Heart left ventricle (tissue), 13 donors: ENCODE measurements at regions not wholly inside any gene's neighbourhood (a gene's known extent, or its start where the extent isn't known, plus 50 kb on each side); places are given as distances from the start of the nearest gene placed in this dataset.

Experiments
- CTCF ChIP-seq, 12 donors: fragments of 200-600 bp; sonication (generic) in 4 of 12; IDR thresholded peaks; one replicate each; pipeline versions ENCODE4 v1.5.0 to v1.8.0; 2018 to 2022; ENCODE audit warnings: antibody characterized with exemption in 12 of 12, mild to moderate bottlenecking in 5 of 12
- POLR2A ChIP-seq, 2 donors: fragments of 450-650 bp; IDR thresholded peaks; one replicate each; pipeline ENCODE4 v1.6.1; 2017; ENCODE audit warnings: antibody characterized with exemption in 2 of 2, mild to moderate bottlenecking in 2 of 2, moderate library complexity in 2 of 2
- donor health status: ischemic (EF 13 %, LVEDD 7.1; RV severe dilation, severe dysfunction).
- donor health status: DM: no; HTN: yes; CAD: no.
- donor health status: DM: no; HTN: no; CAD: no.
- donor health status: ischemic (EF 25% LVEDD 6.9; RV normal size, moderate dysfunction).
- donor health status: ischemic (EF 25% LVEDD 5.7; RV mildly dilated, moderate dysfunction).
- donor health status: ischemic (EF 35%, LVEDD 5.7; RV mildly dilated, moderate dysfunction).
- donor health status: nonischemic (EF 11% LVEDD 7.7; RV severe dilation, severe dysfunction).
- donor health status: DM: yes; HTN: yes; CAD: no.
- donor health status: PGD.
- donor health status: ischemic (EF 29% LVEDD 5.4; RV normal size, mild dysfunction).
- donor health status: nonischemic (EF 23%, LVEDD 6.1; RV moderate dilation, normal function).

DNA sequence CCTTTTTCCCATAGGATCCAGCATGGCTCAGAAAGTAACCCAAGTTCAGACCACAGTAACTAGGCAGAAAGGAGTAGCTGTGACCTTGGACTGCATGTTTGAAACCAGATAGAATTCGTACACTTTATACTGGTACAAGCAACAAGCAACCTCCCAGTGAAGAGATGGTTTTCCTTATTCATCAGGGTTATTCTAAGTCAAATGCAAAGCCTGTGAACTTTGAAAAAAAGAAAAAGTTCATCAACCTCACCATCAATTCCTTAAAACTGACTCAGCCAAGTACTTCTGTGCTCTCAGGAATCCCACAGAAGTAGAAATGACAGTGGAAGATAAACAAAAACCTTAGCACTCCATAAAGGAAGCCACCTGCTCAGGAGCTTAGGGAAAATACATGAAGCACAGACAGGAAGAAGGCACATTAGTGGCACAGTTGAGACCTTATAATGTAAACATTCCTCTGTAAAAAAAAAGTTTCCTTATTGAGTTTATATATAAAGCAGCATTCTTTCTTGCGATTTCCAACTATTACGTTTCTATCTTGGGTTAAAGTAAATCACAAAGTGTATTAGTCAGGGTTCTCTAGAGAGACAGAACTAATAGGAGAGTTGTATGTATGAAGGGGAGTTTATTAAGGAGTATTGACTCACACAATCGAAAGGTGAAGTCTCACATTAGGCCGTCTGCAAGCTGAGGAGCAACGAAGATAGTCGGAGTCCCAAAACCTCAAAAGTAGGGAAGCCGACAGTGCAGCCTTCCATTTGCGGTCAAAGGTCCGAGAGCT lies 398.4 kb downstream of the DAD1 start:
- TF ChIP-seq CTCF (IDR thresholded peaks at IDR 0.05) (no peak), POLR2A (IDR thresholded peaks at IDR 0.05) (no peak)
